ENCODE measurements at regions not wholly inside any gene's neighbourhood (a gene's known extent, or its start where the extent isn't known, plus 50 kb on each side); places are given as distances from the start of the nearest gene placed in this dataset.

DNA sequence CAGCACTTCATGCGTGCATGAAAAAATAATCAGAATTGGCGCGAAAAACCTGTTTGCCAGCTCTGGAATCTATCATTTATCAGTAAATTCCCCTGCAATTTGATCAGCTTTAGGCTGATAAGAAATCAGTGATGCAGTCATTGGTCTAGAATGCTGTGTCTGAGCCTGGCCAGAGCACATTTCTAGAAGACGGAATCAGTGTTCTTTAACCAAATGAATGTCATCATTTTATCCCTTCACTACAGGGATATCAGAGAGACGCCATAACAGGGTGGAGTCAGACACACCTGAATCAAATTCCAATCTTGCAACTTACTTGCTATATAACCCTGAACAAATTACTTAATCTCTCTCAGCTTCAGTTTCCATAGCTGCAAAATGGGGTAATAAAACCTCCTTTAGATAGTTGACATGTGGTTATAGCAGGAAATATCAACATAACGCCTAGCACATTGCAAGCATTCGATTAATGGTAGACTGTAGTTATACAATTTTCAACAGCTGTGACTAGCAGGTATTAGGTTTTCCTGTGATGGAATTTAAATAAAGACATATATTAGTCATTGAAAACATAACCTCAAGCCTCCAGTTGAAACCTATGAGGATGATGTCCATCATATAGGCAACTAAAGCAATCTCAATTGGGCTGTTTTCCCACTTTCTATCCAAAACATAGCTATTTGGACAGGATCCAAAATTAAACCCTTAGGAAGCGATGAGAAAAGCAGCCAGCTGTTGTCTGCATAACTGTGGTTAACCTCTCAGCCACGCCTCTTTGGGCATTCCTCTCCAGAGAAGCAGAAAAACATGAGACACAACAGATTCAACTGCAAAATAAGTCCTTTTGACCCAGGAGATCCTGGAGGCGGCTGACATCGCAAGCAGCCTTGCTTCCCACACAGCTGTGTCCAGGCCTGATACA lies 51.6 kb upstream of the UBL3 start:
- Histone ChIP-seq H3K4me3 (ENCODE audit: low read depth, low read length) (no peak overlapping the region), H3K27me3 (replicated peaks) (no peaks in the 10 kb centered on the region), H3K36me3 (replicated peaks) (no peaks in the 10 kb centered on the region), H3K27ac (peak overlapping the region; percentile 83)
- in situ Hi-C loops (cut with HindIII; ENCODE audit: low pct_ligation_motif_present, low sequenced_read_pairs), result no loop called here
- TF ChIP-seq CTCF (IDR thresholded peaks at IDR 0.05; ENCODE audit: low read depth, low read length, missing control alignments), result no peak
- peak; percentile 97 for DNase-seq
